Tibial nerve (tissue), 4 donors: ENCODE measurements at regions not wholly inside any gene's neighbourhood (a gene's known extent, or its start where the extent isn't known, plus 50 kb on each side); places are given as distances from the start of the nearest gene placed in this dataset.
"Not testable (repeated sequence)": the region's sequence is repeated elsewhere in the genome, so short reads cannot be mapped to it uniquely, and the experiment has no call there.

Experiments used
- DNase-seq, 2 donors: peaks; one replicate each; pipeline ENCODE4 v3.0.0-alpha.2; 2019; ENCODE audit warnings: low spot score in 2 of 2
- H3K27ac ChIP-seq, 4 donors: fragments of 200-600 bp; sonication (generic) in 3 of 4; one replicate each; pipeline ENCODE4 v1.5.1; 2017 to 2019; ENCODE audit warnings: mild to moderate bottlenecking in 1 of 4
- H3K27me3 ChIP-seq, 2 donors: fragments of 200-600 bp; sonication (generic) in 1 of 2; one replicate each; pipeline versions ENCODE4 v1.5.1 to v1.6.0; 2017 to 2019
- H3K36me3 ChIP-seq, 3 donors: fragments of 200-600 bp; sonication (generic); one replicate each; pipeline ENCODE4 v1.5.1; 2018 to 2019
- H3K4me1 ChIP-seq, 4 donors: fragments of 200-600 bp; sonication (generic) in 3 of 4; one replicate each; pipeline ENCODE4 v1.5.1; 2017 to 2019
- H3K4me3 ChIP-seq, 4 donors: fragments of 200-600 bp; sonication (generic) in 3 of 4; one replicate each; pipeline ENCODE4 v1.5.1; 2017 to 2019; ENCODE audit warnings: mild to moderate bottlenecking in 1 of 4, moderate library complexity in 1 of 4
- H3K9me3 ChIP-seq, 4 donors: fragments of 200-600 bp; sonication (generic) in 3 of 4; one replicate each; pipeline ENCODE4 v1.5.1; 2017 to 2019
- EP300 ChIP-seq, 2 donors: sonication (generic); formaldehyde crosslinking; IDR thresholded peaks; one replicate each; pipeline ENCODE4 v1.6.1; 2017; ENCODE audit warnings: antibody characterized with exemption in 2 of 2, mild to moderate bottlenecking in 1 of 2
- POLR2A ChIP-seq, 2 donors: fragments of 450-650 bp; IDR thresholded peaks; one replicate each; pipeline ENCODE4 v1.6.1; 2017; ENCODE audit warnings: antibody characterized with exemption in 2 of 2, mild to moderate bottlenecking in 2 of 2, moderate library complexity in 2 of 2
- WGBS, 2 donors: methylation state at CpG; one replicate each; pipeline ENCODE4 v1.1.5; 2018; 5-methylcytosine and 5-hydroxymethylcytosine counted together
- TF ChIP-seq, protein P1 (sequence below), 5 experiments: fragments of 200-600 bp in 3 of 5; fragments of 450-650 bp in 2 of 5; sonication (generic) in 3 of 5; IDR thresholded peaks; one replicate each; pipeline ENCODE4 v1.5.1; 2016 to 2019; ENCODE audit warnings: antibody characterized with exemption in 5 of 5, mild to moderate bottlenecking in 3 of 5, moderate library complexity in 2 of 5

DNA sequence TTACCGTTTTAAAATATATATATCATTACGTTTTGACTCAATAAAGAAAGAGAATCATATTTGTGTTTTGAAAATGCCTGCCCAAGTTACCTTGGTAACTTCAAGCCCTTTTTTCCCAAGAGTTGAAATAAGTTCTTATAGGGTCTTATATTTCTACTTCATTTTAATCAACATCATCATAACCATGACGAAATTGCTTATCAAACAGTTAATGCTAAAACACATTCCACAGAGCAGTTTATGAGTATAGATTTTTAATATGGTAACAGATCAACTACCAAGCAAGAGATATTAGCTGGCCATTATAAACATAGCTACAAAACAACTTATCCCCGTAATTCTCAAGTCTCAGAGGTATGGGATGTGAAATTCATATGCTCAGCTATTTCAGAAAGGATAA is 197.9 kb upstream of the LRRTM4 start:
- 80 to 85% methylated on average over 4 of the region's 4 CpGs for WGBS, 2 donors

DNA sequence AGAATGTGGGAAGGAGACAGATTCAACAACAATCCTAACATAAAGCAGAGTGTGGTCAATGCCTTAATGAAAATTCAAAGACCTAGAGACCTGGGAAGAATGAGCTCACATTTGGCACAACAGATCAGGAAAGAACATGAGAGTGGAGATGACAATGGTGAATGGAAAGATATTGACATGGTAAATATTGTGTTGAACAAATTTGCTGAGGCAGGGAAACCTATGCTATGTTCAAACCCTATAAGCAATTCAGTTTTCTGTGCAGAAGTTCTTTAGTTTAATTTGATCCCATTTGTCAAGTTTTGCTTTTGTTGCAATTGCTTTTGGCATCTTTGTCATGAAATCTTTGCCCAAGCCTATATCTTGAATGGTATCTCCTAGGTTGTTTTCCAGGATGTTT is 199.4 kb upstream of the LRRTM4 start:
- Histone ChIP-seq H3K9me3 (no peaks in the 10 kb centered on the region), H3K27me3 (no peaks in the 10 kb centered on the region), H3K36me3 (no peaks in the 10 kb centered on the region), H3K27ac (no peak overlapping the region), H3K4me3 (no peak overlapping the region), H3K4me1 (no peaks in the 10 kb centered on the region)
- TF ChIP-seq, protein P1, sequence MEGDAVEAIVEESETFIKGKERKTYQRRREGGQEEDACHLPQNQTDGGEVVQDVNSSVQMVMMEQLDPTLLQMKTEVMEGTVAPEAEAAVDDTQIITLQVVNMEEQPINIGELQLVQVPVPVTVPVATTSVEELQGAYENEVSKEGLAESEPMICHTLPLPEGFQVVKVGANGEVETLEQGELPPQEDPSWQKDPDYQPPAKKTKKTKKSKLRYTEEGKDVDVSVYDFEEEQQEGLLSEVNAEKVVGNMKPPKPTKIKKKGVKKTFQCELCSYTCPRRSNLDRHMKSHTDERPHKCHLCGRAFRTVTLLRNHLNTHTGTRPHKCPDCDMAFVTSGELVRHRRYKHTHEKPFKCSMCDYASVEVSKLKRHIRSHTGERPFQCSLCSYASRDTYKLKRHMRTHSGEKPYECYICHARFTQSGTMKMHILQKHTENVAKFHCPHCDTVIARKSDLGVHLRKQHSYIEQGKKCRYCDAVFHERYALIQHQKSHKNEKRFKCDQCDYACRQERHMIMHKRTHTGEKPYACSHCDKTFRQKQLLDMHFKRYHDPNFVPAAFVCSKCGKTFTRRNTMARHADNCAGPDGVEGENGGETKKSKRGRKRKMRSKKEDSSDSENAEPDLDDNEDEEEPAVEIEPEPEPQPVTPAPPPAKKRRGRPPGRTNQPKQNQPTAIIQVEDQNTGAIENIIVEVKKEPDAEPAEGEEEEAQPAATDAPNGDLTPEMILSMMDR (IDR thresholded peaks at IDR 0.05), result no peak
- TF ChIP-seq EP300 (IDR thresholded peaks at IDR 0.05) (no peak), POLR2A (IDR thresholded peaks at IDR 0.05) (no peak)
- no peak for DNase-seq

More for the DNA sequence above, 197.9 kb upstream of the LRRTM4 start:
- H3K36me3 ChIP-seq, result no peaks in the 10 kb centered on the region
- H3K4me3 ChIP-seq, result no peak overlapping the region
- no peaks in the 10 kb centered on the region for H3K9me3 ChIP-seq
- no peak overlapping the region for H3K27ac ChIP-seq
- DNase-seq, result no peak
- TF ChIP-seq EP300 (IDR thresholded peaks at IDR 0.05) (no peak), POLR2A (IDR thresholded peaks at IDR 0.05) (no peak)
- TF ChIP-seq, protein P1 (IDR thresholded peaks at IDR 0.05), result no peak
- H3K4me1 ChIP-seq, result no peaks in the 10 kb centered on the region
- H3K27me3 ChIP-seq, result no peaks in the 10 kb centered on the region

DNA sequence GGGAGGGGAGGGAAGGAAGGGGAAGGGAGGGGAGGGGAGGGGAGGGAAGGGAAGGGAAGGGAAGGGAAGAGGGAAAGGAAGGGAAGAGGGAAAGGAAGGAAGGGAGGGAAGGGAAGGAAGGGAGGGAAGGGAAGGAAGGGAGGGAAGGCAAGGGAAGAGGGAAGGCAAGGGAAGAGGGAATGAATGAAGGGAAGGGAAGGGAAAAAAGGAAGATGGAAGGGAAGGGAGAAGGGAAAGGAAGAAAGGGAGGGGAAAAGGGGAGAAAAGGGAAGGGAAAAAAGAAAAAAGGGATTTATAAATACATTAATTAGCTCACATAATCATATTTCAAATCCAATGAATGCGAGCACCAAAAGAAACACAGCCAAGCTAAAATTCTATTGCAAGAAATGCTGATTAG is 202.9 kb upstream of the LRRTM4 start:
- WGBS, 2 donors, result 94 to 97% methylated on average over 1 of the region's 1 CpG
- TF ChIP-seq EP300 (IDR thresholded peaks at IDR 0.05) (no peak), POLR2A (IDR thresholded peaks at IDR 0.05) (no peak)
- TF ChIP-seq, protein P1 (IDR thresholded peaks at IDR 0.05), result no peak
- Histone ChIP-seq H3K27ac (no peak overlapping the region), H3K4me1 (no peaks in the 10 kb centered on the region), H3K27me3 (no peaks in the 10 kb centered on the region), H3K9me3 (no peaks in the 10 kb centered on the region), H3K4me3 (no peak overlapping the region), H3K36me3 (no peaks in the 10 kb centered on the region)
- no peak for DNase-seq

DNA sequence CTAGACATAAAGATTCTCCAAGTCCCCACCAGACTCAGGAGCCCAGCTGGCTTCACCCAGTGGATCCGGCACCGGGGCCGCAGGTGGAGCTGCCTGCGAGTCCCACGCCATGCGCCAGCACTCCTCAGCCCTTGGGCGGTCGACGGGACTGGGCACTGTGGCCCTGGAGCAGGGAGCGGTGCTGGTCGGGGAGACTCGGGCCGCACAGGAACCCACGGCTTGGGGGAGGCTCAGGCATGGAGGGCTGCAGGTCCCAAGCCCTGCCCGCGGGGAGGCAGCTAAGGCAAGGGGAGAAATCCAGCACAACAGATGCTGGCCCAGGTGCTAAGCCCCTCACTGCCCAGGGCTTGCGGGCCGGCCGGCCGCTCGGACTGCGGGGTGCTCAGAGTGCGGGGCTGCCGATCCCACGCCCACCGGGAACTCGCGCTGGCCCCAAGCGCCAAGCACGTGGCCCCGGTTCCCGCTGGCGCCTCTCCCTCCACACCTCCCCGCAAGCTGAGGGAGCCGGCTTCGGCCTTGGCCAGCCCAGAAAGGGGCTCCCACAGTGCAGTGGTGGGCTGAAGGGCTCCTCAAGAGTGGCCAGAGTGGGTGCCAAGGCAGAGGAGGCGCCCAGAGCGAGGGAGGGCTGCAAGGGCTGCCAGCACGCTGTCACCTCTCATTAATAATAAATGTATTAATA is 212.6 kb upstream of the LRRTM4 start:
- H3K9me3 ChIP-seq, result peaks cover 0 to 10% (median 0%) of the 10 kb centered on the region in 4 donors
- not testable (repeated sequence) for H3K27ac ChIP-seq, H3K27me3 ChIP-seq, H3K4me3 ChIP-seq, DNase-seq, H3K4me1 ChIP-seq, H3K36me3 ChIP-seq
- 94 to 98% methylated on average over 19 to 34 of the region's 39 CpGs for WGBS, 2 donors

DNA sequence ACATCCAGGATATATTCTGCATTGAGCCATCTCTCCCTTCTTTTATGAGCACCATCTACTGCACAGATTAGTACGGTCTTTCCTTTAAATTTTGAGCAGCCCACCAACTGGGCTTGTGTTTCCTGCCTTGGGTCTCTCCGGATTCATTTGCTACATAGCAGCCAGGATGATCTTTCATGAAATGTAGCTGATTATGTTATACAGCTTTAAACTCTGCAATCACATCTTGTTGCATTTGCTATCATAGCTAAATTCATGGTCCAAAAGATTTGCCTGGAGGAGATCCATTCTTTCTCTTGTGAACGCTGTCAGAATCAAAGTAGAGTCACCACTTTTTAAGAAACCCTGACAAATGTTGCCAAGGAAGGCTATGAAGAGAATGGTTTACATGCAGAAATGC is 215.1 kb upstream of the LRRTM4 start:
- Histone ChIP-seq H3K4me3 (no peak overlapping the region), H3K27ac (no peak overlapping the region), H3K36me3 (no peaks in the 10 kb centered on the region), H3K27me3 (no peaks in the 10 kb centered on the region), H3K4me1 (no peaks in the 10 kb centered on the region), H3K9me3 (peaks cover 0 to 10% (median 0%) of the 10 kb centered on the region in 4 donors)
- WGBS, 2 donors, result 41 to 50% methylated on average over 3 of the region's 3 CpGs
- no peak for DNase-seq
- TF ChIP-seq, protein P1 (IDR thresholded peaks at IDR 0.05), result no peak
- TF ChIP-seq EP300 (IDR thresholded peaks at IDR 0.05) (no peak), POLR2A (IDR thresholded peaks at IDR 0.05) (no peak)

DNA sequence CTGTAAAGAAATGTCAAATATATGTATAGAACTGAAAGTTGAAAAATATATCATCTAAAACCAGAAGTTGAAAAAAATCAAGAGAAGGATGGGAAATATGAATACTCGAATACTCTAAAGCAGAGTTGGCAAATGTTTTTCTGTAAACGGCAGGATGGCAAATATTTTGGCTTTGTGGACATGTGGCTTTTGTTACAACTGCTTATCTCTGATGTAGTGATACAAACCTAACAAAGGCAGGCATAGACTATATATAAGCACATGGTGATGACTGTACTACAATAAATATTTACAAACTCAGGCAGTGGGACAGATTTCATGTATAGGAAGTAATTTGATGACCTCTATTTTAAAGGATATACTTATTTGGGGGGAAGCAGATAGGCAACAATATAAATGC is 224.6 kb upstream of the LRRTM4 start:
- TF ChIP-seq POLR2A (IDR thresholded peaks at IDR 0.05) (no peak), EP300 (IDR thresholded peaks at IDR 0.05) (no peak)
- TF ChIP-seq, protein P1 (IDR thresholded peaks at IDR 0.05), result no peak
- no peaks in the 10 kb centered on the region for H3K9me3 ChIP-seq
- H3K4me1 ChIP-seq, result no peaks in the 10 kb centered on the region
- no peak overlapping the region for H3K4me3 ChIP-seq
- DNase-seq, result no peak
- H3K36me3 ChIP-seq, result no peaks in the 10 kb centered on the region
- no peak overlapping the region for H3K27ac ChIP-seq
- WGBS, 2 donors, result 70 to 75% methylated on average over 2 of the region's 2 CpGs
- no peaks in the 10 kb centered on the region for H3K27me3 ChIP-seq

DNA sequence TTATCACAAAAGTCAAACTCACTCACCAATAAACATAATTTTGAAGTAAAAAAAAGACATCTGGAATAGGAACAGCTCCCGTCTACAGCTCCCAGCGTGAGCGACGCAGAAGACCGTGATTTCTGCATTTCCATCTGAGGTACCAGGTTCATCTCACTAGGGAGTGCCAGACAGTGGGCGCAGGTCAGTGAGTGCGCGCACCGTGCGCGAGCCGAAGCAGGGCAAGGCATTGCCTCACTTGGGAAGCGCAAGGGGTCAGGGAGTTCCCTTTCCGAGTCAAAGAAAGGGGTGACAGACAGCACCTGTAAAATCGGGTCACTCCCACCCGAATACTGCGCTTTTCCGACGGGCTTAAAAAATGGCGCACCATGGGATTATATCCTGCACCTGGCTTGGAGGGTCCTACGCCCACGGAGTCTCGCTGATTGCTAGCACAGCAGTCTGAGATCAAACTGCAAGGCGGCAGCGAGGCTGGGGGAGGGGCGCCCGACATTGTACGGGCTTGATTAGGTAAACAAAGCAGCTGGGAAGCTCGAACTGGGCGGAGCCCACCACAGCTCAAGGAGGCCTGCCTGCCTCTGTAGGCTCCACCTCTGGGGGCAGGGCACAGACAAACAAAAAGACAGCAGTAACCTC is 231.7 kb upstream of the LRRTM4 start:
- H3K27me3 ChIP-seq, H3K9me3 ChIP-seq, H3K36me3 ChIP-seq, H3K4me1 ChIP-seq, H3K4me3 ChIP-seq, H3K27ac ChIP-seq, DNase-seq: not testable (repeated sequence)
- WGBS, 2 donors, result 91 to 94% methylated on average over 30 of the region's 30 CpGs
